ENCODE measurements at regions not wholly inside any gene's neighbourhood (a gene's known extent, or its start where the extent isn't known, plus 50 kb on each side); places are given as distances from the start of the nearest gene placed in this dataset.

DNA sequence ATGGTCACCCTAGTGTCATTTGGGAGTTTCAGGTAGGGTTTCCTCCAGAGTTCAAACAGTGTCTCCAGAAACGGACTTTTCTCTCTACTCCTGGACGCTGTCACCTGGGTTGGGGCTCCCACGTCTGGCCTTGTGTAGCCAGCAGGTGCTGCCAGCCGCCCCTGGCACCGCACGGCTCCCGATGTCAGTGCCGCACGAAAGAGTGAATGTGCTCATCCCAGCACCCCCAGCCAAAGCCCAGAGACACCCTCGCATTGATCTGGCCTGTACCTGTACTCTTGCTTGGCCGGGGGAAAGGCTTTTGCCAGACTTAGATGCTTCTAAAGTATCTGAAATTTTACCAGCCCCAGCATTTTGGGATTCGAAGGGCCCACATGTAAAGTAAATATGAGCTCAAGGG, 351.9 kb downstream of the C16orf95 start (continued):
- TF ChIP-seq, protein P1, sequence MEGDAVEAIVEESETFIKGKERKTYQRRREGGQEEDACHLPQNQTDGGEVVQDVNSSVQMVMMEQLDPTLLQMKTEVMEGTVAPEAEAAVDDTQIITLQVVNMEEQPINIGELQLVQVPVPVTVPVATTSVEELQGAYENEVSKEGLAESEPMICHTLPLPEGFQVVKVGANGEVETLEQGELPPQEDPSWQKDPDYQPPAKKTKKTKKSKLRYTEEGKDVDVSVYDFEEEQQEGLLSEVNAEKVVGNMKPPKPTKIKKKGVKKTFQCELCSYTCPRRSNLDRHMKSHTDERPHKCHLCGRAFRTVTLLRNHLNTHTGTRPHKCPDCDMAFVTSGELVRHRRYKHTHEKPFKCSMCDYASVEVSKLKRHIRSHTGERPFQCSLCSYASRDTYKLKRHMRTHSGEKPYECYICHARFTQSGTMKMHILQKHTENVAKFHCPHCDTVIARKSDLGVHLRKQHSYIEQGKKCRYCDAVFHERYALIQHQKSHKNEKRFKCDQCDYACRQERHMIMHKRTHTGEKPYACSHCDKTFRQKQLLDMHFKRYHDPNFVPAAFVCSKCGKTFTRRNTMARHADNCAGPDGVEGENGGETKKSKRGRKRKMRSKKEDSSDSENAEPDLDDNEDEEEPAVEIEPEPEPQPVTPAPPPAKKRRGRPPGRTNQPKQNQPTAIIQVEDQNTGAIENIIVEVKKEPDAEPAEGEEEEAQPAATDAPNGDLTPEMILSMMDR (IDR thresholded peaks at IDR 0.05): no peak

DNA sequence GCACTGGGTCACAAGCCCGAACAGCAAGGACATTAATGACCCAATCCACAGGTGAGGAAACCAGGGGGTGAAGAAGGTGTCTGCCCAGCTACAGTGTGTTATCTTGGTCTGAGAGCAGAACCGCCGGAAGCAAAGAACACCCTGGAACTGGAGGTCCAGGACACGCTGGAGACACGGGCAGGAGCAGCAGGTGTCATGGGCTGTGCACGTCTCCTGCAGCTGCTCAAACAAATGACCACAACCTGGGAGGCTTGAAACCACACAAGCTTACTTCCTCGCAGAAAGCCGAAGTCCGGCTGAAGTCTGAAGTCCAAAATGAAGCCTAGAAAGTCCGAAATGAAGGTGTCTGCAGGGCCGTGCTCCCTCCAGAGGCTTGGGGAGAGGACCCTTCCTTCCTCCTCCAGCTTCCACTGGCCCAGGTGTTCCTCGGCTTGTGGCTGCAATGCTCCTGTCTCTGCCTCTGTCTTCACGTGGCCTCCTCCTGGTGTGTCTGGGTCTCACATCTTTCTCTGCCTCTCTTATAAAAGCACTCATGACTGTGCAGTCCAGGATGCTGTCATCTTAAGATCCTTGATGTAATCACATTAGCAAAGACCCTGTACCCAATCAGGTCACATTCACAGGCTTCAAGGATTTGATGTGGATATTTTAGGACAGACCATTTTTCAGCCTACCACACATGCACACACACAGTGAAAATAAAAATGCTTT, 351.2 kb downstream of the C16orf95 start:
- Mint-ChIP-seq H3K27me3 (ENCODE audit: low read depth) (no peaks in the 10 kb centered on the region), H3K36me3 (no peaks in the 10 kb centered on the region), H3K4me3 (no peak overlapping the region), H3K9me3 (peaks cover 9% of the 10 kb centered on the region), H3K4me1 (no peaks in the 10 kb centered on the region), H3K27ac (no peak overlapping the region)
- ChIA-PET POLR2A (no interaction called here), CTCF (interaction anchor here (1.1 kb wide), 1 partner anchor 20 kb away, joined by 4 read pairs; no protein-coding TSS in a partner anchor)
- no peak for DNase-seq (ENCODE audit: low spot score)
- no peak for ATAC-seq
- TF ChIP-seq RELA (CRISPR knock-in tag; IDR thresholded peaks at IDR 0.05; ENCODE audit: borderline replicate concordance) (no peak), TP53 (CRISPR knock-in tag; IDR thresholded peaks at IDR 0.05) (no peak), RORB (CRISPR knock-in tag; IDR thresholded peaks at IDR 0.05) (no peak), NFE2L1 (CRISPR knock-in tag; IDR thresholded peaks at IDR 0.05) (no peak), SMAD4 (CRISPR knock-in tag; IDR thresholded peaks at IDR 0.05) (no peak), JAZF1 (CRISPR knock-in tag; IDR thresholded peaks at IDR 0.05) (no peak), NR2C2 (CRISPR knock-in tag; IDR thresholded peaks at IDR 0.05) (no peak), TEAD4 (CRISPR knock-in tag; IDR thresholded peaks at IDR 0.05) (no peak), SMAD3 (CRISPR knock-in tag; IDR thresholded peaks at IDR 0.05; ENCODE audit: borderline replicate concordance) (no peak)
- TF ChIP-seq, protein P2, sequence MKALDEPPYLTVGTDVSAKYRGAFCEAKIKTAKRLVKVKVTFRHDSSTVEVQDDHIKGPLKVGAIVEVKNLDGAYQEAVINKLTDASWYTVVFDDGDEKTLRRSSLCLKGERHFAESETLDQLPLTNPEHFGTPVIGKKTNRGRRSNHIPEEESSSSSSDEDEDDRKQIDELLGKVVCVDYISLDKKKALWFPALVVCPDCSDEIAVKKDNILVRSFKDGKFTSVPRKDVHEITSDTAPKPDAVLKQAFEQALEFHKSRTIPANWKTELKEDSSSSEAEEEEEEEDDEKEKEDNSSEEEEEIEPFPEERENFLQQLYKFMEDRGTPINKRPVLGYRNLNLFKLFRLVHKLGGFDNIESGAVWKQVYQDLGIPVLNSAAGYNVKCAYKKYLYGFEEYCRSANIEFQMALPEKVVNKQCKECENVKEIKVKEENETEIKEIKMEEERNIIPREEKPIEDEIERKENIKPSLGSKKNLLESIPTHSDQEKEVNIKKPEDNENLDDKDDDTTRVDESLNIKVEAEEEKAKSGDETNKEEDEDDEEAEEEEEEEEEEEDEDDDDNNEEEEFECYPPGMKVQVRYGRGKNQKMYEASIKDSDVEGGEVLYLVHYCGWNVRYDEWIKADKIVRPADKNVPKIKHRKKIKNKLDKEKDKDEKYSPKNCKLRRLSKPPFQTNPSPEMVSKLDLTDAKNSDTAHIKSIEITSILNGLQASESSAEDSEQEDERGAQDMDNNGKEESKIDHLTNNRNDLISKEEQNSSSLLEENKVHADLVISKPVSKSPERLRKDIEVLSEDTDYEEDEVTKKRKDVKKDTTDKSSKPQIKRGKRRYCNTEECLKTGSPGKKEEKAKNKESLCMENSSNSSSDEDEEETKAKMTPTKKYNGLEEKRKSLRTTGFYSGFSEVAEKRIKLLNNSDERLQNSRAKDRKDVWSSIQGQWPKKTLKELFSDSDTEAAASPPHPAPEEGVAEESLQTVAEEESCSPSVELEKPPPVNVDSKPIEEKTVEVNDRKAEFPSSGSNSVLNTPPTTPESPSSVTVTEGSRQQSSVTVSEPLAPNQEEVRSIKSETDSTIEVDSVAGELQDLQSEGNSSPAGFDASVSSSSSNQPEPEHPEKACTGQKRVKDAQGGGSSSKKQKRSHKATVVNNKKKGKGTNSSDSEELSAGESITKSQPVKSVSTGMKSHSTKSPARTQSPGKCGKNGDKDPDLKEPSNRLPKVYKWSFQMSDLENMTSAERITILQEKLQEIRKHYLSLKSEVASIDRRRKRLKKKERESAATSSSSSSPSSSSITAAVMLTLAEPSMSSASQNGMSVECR (CRISPR knock-in tag; IDR thresholded peaks at IDR 0.05; ENCODE audit: borderline replicate concordance): no peak
- TF ChIP-seq, protein P3, sequence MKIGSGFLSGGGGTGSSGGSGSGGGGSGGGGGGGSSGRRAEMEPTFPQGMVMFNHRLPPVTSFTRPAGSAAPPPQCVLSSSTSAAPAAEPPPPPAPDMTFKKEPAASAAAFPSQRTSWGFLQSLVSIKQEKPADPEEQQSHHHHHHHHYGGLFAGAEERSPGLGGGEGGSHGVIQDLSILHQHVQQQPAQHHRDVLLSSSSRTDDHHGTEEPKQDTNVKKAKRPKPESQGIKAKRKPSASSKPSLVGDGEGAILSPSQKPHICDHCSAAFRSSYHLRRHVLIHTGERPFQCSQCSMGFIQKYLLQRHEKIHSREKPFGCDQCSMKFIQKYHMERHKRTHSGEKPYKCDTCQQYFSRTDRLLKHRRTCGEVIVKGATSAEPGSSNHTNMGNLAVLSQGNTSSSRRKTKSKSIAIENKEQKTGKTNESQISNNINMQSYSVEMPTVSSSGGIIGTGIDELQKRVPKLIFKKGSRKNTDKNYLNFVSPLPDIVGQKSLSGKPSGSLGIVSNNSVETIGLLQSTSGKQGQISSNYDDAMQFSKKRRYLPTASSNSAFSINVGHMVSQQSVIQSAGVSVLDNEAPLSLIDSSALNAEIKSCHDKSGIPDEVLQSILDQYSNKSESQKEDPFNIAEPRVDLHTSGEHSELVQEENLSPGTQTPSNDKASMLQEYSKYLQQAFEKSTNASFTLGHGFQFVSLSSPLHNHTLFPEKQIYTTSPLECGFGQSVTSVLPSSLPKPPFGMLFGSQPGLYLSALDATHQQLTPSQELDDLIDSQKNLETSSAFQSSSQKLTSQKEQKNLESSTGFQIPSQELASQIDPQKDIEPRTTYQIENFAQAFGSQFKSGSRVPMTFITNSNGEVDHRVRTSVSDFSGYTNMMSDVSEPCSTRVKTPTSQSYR (CRISPR knock-in tag; IDR thresholded peaks at IDR 0.05): no peak
- TF ChIP-seq, protein P4, sequence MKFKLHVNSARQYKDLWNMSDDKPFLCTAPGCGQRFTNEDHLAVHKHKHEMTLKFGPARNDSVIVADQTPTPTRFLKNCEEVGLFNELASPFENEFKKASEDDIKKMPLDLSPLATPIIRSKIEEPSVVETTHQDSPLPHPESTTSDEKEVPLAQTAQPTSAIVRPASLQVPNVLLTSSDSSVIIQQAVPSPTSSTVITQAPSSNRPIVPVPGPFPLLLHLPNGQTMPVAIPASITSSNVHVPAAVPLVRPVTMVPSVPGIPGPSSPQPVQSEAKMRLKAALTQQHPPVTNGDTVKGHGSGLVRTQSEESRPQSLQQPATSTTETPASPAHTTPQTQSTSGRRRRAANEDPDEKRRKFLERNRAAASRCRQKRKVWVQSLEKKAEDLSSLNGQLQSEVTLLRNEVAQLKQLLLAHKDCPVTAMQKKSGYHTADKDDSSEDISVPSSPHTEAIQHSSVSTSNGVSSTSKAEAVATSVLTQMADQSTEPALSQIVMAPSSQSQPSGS (CRISPR knock-in tag; IDR thresholded peaks at IDR 0.05; ENCODE audit: borderline replicate concordance, low read depth): no peak

DNA sequence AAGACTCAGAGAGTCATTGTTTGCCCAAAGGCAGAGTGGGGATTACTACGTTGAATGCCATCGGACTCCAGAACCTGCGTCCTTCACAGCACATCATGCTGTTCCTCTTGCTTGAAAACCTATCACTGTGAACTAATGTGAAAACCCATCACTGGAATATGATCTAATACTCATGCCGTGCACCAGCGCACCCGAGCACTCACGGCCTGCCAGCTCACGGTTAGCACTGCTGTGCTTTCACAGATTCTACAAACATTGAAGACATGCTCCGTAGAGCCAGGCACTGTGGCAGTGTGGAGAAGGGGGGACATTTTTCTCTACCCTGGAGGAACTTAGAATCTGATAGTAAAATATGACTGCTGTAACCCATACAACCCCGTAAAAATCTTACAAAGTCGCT, 350.4 kb downstream of the C16orf95 start:
- DNase-seq (ENCODE audit: low spot score): no peak
- Mint-ChIP-seq H3K9me3 (peaks cover 9% of the 10 kb centered on the region), H3K27ac (no peak overlapping the region), H3K4me1 (no peaks in the 10 kb centered on the region), H3K4me3 (no peak overlapping the region), H3K36me3 (no peaks in the 10 kb centered on the region), H3K27me3 (ENCODE audit: low read depth) (no peaks in the 10 kb centered on the region)
- no peak for ATAC-seq
- ChIA-PET CTCF (no interaction called here), POLR2A (no interaction called here)
- TF ChIP-seq, protein P5, sequence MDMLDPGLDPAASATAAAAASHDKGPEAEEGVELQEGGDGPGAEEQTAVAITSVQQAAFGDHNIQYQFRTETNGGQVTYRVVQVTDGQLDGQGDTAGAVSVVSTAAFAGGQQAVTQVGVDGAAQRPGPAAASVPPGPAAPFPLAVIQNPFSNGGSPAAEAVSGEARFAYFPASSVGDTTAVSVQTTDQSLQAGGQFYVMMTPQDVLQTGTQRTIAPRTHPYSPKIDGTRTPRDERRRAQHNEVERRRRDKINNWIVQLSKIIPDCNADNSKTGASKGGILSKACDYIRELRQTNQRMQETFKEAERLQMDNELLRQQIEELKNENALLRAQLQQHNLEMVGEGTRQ (CRISPR knock-in tag; IDR thresholded peaks at IDR 0.05): no peak
- TF ChIP-seq JAZF1 (CRISPR knock-in tag; IDR thresholded peaks at IDR 0.05): no peak
- TF ChIP-seq, protein P2 (CRISPR knock-in tag; IDR thresholded peaks at IDR 0.05; ENCODE audit: borderline replicate concordance): no peak
- TF ChIP-seq, protein P6, sequence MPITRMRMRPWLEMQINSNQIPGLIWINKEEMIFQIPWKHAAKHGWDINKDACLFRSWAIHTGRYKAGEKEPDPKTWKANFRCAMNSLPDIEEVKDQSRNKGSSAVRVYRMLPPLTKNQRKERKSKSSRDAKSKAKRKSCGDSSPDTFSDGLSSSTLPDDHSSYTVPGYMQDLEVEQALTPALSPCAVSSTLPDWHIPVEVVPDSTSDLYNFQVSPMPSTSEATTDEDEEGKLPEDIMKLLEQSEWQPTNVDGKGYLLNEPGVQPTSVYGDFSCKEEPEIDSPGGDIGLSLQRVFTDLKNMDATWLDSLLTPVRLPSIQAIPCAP (CRISPR knock-in tag; IDR thresholded peaks at IDR 0.05): no peak
